Spinal cord (tissue), 9 donors: ENCODE measurements at regions not wholly inside any gene's neighbourhood (a gene's known extent, or its start where the extent isn't known, plus 50 kb on each side); places are given as distances from the start of the nearest gene placed in this dataset.
A peak's percentile ranks its signal among the peaks of the same experiment; 100 is the strongest.

Experiments
- DNase-seq, 6 donors: peaks; one replicate each; pipeline versions ENCODE4 v3.0.0 to v3.0.0-alpha.2; 2013 to 2015; ENCODE audit warnings: low spot score in 6 of 6, low read depth in 4 of 6
- H3K27ac ChIP-seq: one replicate; pipeline ENCODE4 v1.5.1; 2013; ENCODE audit warnings: low read depth, low read length, control low read depth
- H3K27me3 ChIP-seq: one replicate; pipeline ENCODE4 v1.6.1; 2013; ENCODE audit warnings: low read length; ENCODE audit not compliant: control insufficient read depth, insufficient read depth
- H3K36me3 ChIP-seq: one replicate; pipeline ENCODE4 v1.6.1; 2013; ENCODE audit warnings: low read length; ENCODE audit not compliant: control insufficient read depth, insufficient read depth
- H3K4me1 ChIP-seq: one replicate; pipeline ENCODE4 v1.6.1; 2013; ENCODE audit warnings: low read length; ENCODE audit not compliant: control insufficient read depth, insufficient read depth
- H3K4me3 ChIP-seq: one replicate; pipeline ENCODE4 v1.5.1; 2013; ENCODE audit warnings: low read depth, low read length, control low read depth
- H3K9me3 ChIP-seq: one replicate; pipeline ENCODE4 v1.6.1; 2013; ENCODE audit warnings: low read length; ENCODE audit not compliant: control insufficient read depth, insufficient read depth
- WGBS: methylation state at CpG from one replicate; pipeline ENCODE4 v1.1.5; 2013; ENCODE audit warnings: missing lambda C conversion rate; ENCODE audit not compliant: insufficient coverage; 5-methylcytosine and 5-hydroxymethylcytosine counted together
- donor health status: healthy.

GRCh38 chr7:77467408-77467807 lies 51.3 kb upstream of the GSAP start:
- WGBS, result 50% methylated on average over 3 of the region's 3 CpGs
- no peak overlapping the region for H3K27ac ChIP-seq
- H3K36me3 ChIP-seq, result no peaks in the 10 kb centered on the region
- H3K9me3 ChIP-seq, result no peaks in the 10 kb centered on the region
- no peaks in the 10 kb centered on the region for H3K4me1 ChIP-seq
- peak in 1 of 6 donors; percentile 26 for DNase-seq
- H3K4me3 ChIP-seq, result no peak overlapping the region
- H3K27me3 ChIP-seq, result no peaks in the 10 kb centered on the region

- 83% methylated on average over 1 of the region's 1 CpG for WGBS
- Histone ChIP-seq H3K27ac (no peak overlapping the region), H3K36me3 (no peaks in the 10 kb centered on the region), H3K4me1 (no peaks in the 10 kb centered on the region), H3K27me3 (no peaks in the 10 kb centered on the region), H3K4me3 (no peak overlapping the region), H3K9me3 (no peaks in the 10 kb centered on the region)
- DNase-seq, result no peak
Measured at GRCh38 chr7:77466450-77466849, 50.3 kb upstream of the GSAP start.
